ENCODE measurements at regions not wholly inside any gene's neighbourhood (a gene's known extent, or its start where the extent isn't known, plus 50 kb on each side); places are given as distances from the start of the nearest gene placed in this dataset.

DNA sequence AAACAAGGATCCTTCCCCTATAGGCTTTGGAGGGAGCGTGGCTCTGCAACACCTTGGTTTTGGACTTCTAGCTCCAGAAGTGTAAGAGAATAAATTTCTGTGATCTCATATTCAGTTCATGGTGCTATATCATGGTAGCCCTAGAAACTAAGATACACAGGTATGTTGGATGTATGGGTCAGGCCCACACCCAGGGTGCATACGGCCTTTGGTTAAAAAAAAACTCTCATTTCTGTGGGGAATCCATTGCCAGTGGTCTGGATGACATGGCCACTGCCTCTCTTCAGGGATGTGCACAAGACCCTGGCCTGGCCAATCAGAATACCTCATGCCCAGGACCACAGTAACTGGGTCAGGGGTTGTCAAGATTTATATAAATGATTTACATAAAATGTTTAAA, 56.8 kb upstream of the CD34 start (continued):
- TF ChIP-seq BRCA1 (CRISPR knock-in tag; IDR thresholded peaks at IDR 0.05): no peak
- no peak for TF ChIP-seq ETV5 (CRISPR knock-in tag; IDR thresholded peaks at IDR 0.05; ENCODE audit: borderline replicate concordance)
- TF ChIP-seq JUN (CRISPR knock-in tag; IDR thresholded peaks at IDR 0.05): no peak
- no peak for TF ChIP-seq ZNF292 (CRISPR knock-in tag; IDR thresholded peaks at IDR 0.05; ENCODE audit: borderline replicate concordance, low read depth)
- TF ChIP-seq ZBTB25 (CRISPR knock-in tag; IDR thresholded peaks at IDR 0.05): no peak
- TF ChIP-seq ESRRA (CRISPR knock-in tag; IDR thresholded peaks at IDR 0.05; ENCODE audit: low read depth): no peak
- TF ChIP-seq PHF5A (CRISPR knock-in tag; IDR thresholded peaks at IDR 0.05; ENCODE audit: low read depth, unreplicated experiment): no peak
- TF ChIP-seq ADNP (CRISPR knock-in tag; IDR thresholded peaks at IDR 0.05): no peak
- TF ChIP-seq ZNF10 (CRISPR knock-in tag; IDR thresholded peaks at IDR 0.05; ENCODE audit: borderline replicate concordance, low read depth): no peak

- peaks cover 13% of the 10 kb centered on the region for H3K4me1 ChIP-seq (ENCODE audit: insufficient read depth, low read length)
- 61% methylated on average over 5 of the region's 5 CpGs for WGBS (ENCODE audit: low lambda C conversion rate)
- no peak overlapping the region for H3K4me3 ChIP-seq (replicated peaks in 1 of 3; ENCODE audit: insufficient read depth in 1 of 3, low read depth in 2 of 3, low read length in 3 of 3)
- H4K20me1 ChIP-seq (ENCODE audit: insufficient read depth, low read length): no peaks in the 10 kb centered on the region
- ATAC-seq (no peak), FAIRE-seq (no peak), DNase-seq (ENCODE audit: low spot score) (no peak)
- H3K9ac ChIP-seq (ENCODE audit: insufficient read depth, low read depth, low read length): no peak overlapping the region
- H3K4me2 ChIP-seq (ENCODE audit: low read depth, low read length): no peak overlapping the region
- no peak overlapping the region for H3K27ac ChIP-seq (ENCODE audit: extremely low read length, insufficient read depth, low read length)
- no peak overlapping the region for H2AFZ ChIP-seq (ENCODE audit: low read length)
- ChIA-PET POLR2A (no interaction called here), CTCF (ENCODE audit: low intra/inter-chr PET ratio, low total read pairs) (no interaction called here)
- no peaks in the 10 kb centered on the region for H3K36me3 ChIP-seq (replicated peaks in 1 of 2; ENCODE audit: control insufficient read depth in 1 of 2, insufficient read depth in 2 of 2, low read length in 2 of 2)
- peaks cover 0 to 14% of the 10 kb centered on the region in 2 experiments; a peak in 2 of 5 replicates for H3K27me3 ChIP-seq (ENCODE audit: control insufficient read depth in 1 of 2, insufficient read depth in 2 of 2, low read length in 2 of 2)
- H3K9me3 ChIP-seq (ENCODE audit: low read length): no peaks in the 10 kb centered on the region
- H3K79me2 ChIP-seq (ENCODE audit: insufficient read depth, low read length): no peaks in the 10 kb centered on the region
- intact Hi-C loops (cut with micrococcal nuclease; ENCODE audit: unreplicated experiment): loop anchor here (5.0 kb wide), 1 partner anchor 254 kb away; no protein-coding TSS in a partner anchor
- in situ Hi-C loops (cut with HindIII; ENCODE audit: extremely low pct_ligation_motif_present, low pct_unique_long_range_greater_than_20kb): loop anchor here (5.0 kb wide), 1 partner anchor 139 kb away; no protein-coding TSS in a partner anchor
- BruUV-seq (replicated peaks): no TSS peak
- TF ChIP-seq HMG20A (CRISPR knock-in tag; IDR thresholded peaks at IDR 0.05; ENCODE audit: borderline replicate concordance): no peak
- TF ChIP-seq REL (CRISPR knock-in tag; conservative IDR thresholded peaks at IDR 0.05): no peak
- TF ChIP-seq POLR2A (IDR thresholded peaks at IDR 0.05; ENCODE audit: insufficient read depth in 1 of 2, low read depth in 2 of 2, low read length in 2 of 2): no peak
- no peak for TF ChIP-seq ZNF142 (CRISPR knock-in tag; IDR thresholded peaks at IDR 0.05)
- no peak for TF ChIP-seq ZEB1 (IDR thresholded peaks at IDR 0.05; ENCODE audit: insufficient replicate concordance, low read depth)
- no peak for TF ChIP-seq MNT (IDR thresholded peaks at IDR 0.05)
- no peak for TF ChIP-seq SUZ12 (IDR thresholded peaks at IDR 0.05; ENCODE audit: low read depth, low read length)
These were observed 55.6 kb upstream of the CD34 start for GRCh38 chr1:207966521-207966920.
